SK-N-MC (cell line): ENCODE measurements at regions not wholly inside any gene's neighbourhood (a gene's known extent, or its start where the extent isn't known, plus 50 kb on each side); places are given as distances from the start of the nearest gene placed in this dataset.

Experiments used
- EZH2 ChIP-seq: fragments of 200-600 bp; sonication (generic); IDR thresholded peaks from one replicate; pipeline ENCODE4 v1.6.1; 2017; ENCODE audit warnings: antibody characterized with exemption
- POLR2AphosphoS5 ChIP-seq: IDR thresholded peaks from 2 replicates; pipeline ENCODE4 v1.6.1; 2012; ENCODE audit warnings: mild to moderate bottlenecking, low read depth, low read length, borderline replicate concordance

DNA sequence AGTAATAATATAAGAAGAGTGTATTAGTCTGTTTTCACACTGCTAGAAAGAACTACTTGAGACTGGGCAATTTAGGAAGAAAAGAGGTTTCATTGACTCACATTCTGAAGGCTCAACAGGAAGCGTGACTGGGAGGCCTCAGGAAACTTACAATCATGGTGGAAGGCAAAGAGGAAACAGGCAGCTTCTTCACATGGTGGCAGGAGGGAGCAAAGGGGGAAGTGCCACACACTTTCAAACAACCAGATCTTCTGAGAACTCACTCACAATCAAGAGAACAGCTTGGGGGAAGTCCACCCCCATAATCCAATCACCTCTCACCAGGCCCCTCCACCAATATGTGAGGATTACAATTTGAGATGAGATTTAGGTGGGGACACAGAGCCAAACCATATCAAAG lies 212.5 kb upstream of the HDAC9 start:
- TF ChIP-seq EZH2, result no peak
- TF ChIP-seq POLR2AphosphoS5, result no peak
